ENCODE measurements at regions not wholly inside any gene's neighbourhood (a gene's known extent, or its start where the extent isn't known, plus 50 kb on each side); places are given as distances from the start of the nearest gene placed in this dataset.

GRCh38 chr12:46667551-46667950 is 158.2 kb downstream of the SLC38A4 start:
- TF ChIP-seq POLR2AphosphoS5 (IDR thresholded peaks at IDR 0.05; ENCODE audit: low read depth, low read length) (no peak), POLR2A (IDR thresholded peaks at IDR 0.05; ENCODE audit: low read depth, low read length) (no peak), SPI1 (IDR thresholded peaks at IDR 0.05; ENCODE audit: low read depth, low read length) (no peak), POU2F2 (IDR thresholded peaks at IDR 0.05; ENCODE audit: low read depth, low read length) (no peak), TAF1 (IDR thresholded peaks at IDR 0.05; ENCODE audit: low read depth, low read length) (no peak), PAX5 (IDR thresholded peaks at IDR 0.05; ENCODE audit: insufficient read depth, low read length, severe bottlenecking) (no peak)

Data from GM12891 (cell line).